IPS-NIHi7 (cell line): ENCODE measurements at regions not wholly inside any gene's neighbourhood (a gene's known extent, or its start where the extent isn't known, plus 50 kb on each side); places are given as distances from the start of the nearest gene placed in this dataset.
"Not testable (repeated sequence)": the region's sequence is repeated elsewhere in the genome, so short reads cannot be mapped to it uniquely, and the experiment has no call there.

Source experiments
- DNase-seq: peaks from one replicate; pipeline ENCODE4 v3.0.0; 2012; ENCODE audit warnings: mixed read lengths; ENCODE audit errors: extremely low spot score

DNA sequence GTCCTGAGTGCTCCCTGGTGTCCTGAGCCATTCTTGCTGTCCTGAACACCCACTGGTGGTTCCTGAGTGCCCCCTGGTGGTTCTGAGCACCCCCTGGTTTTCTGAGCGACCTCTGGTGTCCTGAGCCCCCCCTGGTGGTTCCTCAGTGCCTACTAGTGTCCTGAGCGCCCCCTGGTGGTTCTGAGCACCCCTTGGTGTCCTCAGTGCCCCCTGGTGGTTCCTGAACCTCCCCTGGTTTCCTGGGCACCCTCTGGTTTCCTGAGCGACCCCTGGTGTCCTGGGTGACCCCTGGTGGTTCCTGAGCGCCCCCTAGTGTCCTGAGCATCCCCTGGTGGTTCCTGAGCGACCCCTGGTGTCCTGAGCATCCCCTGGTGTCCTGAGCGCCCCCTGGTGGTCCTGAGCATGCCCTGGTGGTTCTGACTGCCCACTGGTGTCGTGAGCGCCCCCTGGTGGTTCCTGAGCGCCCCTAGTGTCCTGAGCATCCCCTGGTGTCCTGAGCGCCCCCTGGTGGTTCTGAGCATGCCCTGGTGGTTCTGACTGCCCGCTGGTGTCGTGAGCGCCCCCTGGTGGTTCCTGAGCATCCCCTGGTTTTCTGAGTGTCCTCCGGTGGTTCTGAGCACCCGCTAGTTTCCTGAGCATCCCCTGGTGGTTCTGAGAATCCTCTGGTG is 473.1 kb downstream of the TMEM121 start:
- DNase-seq, result no peak

GRCh38 chr14:106000029-106000511 is 473.7 kb downstream of the TMEM121 start:
- not testable (repeated sequence) for DNase-seq

DNA sequence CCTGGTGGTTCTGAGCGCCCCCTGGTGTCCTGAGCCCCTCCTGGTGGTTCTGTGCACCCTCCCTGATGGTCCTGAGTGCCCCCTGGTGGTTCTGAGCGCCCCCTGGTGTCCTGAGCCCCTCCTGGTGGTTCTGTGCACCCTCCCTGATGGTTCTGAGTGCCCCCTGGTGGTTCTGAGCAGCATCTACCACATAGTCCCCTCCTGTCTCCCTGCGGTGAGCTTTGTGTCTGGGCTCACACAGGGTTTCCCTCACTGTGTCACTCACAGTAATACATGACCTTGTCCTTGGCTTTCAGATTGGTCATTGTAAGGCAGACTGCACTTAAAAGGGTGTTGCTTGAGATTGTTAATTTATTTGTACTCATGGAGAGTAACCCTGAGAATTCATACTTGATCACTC is 474.9 kb downstream of the TMEM121 start:
- not testable (repeated sequence) for DNase-seq

- DNase-seq, result no peak
Observed at GRCh38 chr14:106003351-106003750, 477.0 kb downstream of the TMEM121 start.

- DNase-seq, result not testable (repeated sequence)
Observed at GRCh38 chr14:106004937-106005795, 478.8 kb downstream of the TMEM121 start.

GRCh38 chr14:106006043-106006442 is 479.7 kb downstream of the TMEM121 start:
- DNase-seq, result not testable (repeated sequence)

- DNase-seq, result not testable (repeated sequence)
Observed at GRCh38 chr14:106006716-106007115, 480.3 kb downstream of the TMEM121 start.

DNA sequence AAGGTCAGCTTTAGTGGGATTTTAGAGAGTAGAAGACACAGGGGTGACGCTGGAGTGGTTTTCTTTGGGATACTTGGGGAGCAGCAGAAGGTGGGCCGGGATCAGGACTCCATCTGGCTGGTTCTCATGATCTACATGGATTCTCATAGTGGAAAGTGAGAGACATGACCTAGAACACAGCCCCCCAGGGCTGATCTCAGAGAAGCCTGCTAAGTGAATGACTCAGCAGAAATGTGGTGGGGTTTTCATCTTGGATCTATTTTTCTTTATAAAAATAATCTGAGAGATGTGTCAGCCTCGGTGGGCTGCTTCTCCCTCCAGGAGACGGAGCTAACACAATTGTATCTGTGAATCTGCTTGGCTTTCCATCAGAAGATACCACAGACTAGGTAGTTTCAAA is 484.4 kb downstream of the TMEM121 start:
- DNase-seq, result no peak

DNA sequence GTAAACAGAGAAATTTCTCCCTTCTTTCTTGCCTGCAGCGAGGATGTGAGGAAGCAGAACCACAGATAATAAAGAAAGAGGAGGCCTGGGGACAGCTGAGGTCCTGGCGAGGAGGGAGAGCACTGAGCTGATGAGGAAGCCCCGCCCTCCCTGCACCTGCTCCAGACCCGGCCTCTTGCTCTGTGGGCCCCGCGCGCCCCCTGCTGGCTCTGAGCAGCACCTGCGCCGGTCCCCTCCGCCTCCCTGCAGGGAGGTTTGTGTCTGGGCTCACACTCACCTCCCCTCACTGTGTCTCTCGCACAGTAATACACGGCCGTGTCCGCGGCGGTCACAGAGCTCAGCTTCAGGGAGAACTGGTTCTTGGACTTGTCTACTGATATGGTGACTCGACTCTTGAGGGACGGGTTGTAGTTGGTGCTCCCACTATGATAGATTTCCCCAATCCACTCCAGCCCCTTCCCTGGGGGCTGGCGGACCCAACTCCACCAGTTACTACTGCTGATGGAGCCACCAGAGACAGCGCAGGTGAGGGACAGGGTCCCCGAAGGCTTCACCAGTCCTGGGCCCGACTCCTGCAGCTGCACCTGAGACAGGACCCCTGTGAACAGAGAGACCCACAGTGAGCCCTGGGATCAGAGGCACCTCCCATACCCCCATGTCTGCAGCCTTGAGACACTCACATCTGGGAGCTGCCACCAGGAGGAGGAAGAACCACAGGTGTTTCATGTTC is 485.4 kb downstream of the TMEM121 start:
- not testable (repeated sequence) for DNase-seq

DNA sequence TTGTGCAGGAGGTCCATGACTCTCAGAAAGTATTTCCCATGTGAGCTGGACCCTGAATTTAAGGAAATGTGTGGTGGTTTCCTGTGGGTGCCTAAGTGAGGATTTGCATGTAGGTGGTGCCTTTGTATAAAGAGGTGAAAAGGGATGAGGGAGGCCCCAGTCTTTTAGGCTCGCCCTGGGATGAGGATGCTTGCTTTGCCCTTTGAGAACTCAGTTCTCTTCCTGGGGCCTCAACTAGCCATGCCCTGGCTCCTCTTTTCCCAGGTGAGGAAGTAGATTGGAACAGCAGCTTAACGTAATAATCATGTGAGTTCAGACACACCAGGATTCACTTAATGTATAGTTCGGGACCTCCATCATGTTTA is 486.0 kb downstream of the TMEM121 start:
- not testable (repeated sequence) for DNase-seq

DNA sequence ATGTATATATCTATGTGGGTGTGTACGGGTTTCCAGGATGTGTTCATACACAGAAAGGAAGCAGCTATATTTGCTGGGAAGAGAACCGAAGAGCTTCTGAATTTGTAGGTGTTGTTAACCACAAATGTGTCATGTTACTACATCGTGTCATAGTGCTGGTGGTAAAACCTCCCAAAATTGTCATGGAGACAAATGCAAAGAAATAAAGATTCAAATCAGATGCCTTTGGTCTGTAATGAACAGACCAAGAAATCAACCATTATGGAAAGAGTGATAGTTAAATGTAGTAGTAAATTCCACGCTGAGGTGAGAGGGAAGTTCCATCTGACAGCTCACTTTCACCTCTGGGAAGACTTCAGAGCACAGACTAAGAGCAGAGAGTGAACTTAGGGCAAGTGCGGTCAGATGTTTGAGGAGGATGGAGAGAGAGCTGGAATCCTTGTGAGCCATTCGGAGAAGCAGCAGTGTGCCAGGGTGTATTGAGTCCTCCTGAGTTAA is 487.5 kb downstream of the TMEM121 start:
- no peak for DNase-seq

DNA sequence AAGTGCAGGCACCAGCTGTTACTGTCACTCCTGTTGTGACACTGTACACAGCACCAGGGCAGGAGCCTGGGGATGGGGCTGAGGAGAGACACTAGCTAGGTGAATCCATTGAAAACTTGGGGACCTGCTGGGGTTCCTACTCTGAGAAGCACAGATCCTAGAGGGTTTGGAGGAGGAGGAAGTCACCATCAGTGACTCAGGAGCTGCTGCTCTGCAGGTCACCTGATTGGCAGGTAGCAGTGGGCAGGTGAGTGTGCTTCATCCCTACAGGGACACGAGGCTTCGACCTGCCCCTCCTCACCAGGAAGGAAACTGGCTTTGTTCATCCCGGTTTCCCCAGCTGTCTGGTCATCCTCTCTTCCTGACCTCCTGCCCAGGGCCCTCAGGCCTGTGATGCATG is 491.6 kb downstream of the TMEM121 start:
- not testable (repeated sequence) for DNase-seq

DNA sequence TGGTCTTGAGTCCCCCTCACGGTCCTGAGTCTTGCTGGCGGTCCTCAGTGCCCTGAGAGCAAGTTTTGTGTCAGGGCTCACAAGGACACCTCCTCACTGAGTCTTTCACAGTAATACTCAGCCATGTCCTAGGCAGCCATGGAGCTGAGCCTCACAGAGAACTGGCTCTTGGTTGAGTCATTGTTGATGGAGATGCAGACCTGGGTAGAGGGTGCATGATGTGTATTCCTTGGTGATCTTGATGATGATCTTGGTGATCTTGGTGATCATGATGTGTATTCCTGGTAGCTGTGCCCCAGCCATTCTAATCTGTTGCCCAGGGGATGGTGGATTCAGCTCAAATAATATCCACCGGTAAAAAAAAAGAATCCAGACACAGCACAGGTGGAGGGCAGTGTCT is 495.4 kb downstream of the TMEM121 start:
- DNase-seq, result no peak

DNA sequence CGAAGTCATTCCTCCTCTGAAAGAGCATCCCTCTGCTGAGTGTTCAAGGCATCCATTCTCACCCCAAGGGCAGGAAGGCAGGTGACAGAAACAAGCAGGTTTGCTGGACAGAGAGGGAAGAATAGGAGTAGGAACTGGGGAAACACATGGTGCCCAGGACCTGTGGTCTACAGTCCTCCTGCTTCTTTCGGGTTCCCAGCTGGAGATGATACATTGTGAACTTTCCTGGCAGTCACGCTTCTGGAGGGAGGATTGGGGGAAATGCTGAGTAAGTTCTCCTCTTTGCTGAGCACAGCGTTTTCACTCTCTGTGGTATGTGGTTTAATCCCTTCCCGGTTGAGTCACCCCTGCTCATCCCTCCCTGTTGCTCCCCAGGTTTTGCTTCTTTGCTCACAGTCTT is 496.3 kb downstream of the TMEM121 start:
- DNase-seq, result not testable (repeated sequence)

DNA sequence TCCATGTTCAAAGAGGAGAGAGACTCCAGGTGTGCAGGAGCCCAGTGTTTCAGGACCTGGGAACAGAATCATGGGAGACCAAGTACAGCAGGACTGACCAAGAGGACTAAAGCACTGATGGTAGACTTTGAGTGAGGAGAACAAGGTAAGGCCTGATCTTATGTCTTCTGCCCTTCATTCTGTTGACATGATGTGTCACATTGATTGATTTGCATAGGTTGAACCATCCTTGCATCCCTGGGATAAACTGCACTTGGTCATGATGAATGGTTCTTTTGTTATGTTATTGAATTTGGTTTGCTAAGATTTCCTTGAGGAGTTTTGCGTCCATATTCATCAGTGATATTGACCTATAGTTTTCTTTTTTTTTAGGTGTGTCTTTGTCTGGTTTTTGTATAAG is 497.0 kb downstream of the TMEM121 start:
- DNase-seq, result no peak

DNA sequence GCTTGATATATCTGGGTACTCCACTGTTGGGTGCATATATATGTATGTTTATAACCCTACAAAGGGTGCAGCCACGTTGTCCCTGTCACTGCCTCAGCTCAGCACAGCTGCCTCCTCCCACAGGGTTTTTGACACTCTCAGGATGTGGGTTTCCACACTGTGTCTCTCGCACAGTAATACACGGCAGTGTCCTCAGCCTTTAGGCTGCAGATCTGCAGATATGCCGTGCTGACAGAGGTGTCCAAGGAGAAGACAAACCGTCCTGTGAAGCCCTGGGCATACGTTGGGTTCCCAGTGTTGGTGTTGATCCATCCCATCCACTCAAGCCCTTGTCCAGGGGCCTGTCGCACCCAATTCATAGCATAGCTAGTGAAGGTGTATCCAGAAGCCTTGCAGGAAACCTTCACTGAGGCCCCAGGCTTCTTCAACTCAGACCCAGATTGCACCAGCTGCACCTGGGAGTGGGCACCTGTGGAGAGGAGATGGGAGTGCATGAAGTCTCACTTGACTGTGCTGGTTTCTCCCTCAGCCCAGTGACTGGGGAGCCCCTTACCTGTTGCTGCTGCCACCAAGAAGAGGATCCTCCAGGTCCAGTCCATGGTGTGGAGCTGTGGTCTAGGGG is 498.7 kb downstream of the TMEM121 start:
- DNase-seq, result no peak

DNA sequence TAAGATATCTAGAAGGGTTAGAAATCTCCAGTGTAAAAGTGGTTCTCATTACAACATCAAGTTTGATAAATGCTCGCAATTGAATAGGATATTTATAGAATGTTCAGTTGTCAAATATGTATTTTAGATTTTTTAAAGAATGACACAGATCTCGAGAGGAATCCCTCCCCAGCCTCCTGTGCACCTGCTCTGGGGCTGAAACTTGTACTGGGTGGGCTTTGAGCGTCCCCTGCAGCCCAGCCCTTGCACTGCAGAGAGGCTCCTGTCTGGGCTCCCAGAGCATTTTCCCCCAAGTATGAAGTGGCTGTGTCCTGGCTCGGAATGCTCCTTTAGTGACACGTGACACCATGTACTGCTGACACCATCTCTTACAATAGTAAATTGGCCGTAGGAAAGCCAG is 499.6 kb downstream of the TMEM121 start:
- no peak for DNase-seq

DNA sequence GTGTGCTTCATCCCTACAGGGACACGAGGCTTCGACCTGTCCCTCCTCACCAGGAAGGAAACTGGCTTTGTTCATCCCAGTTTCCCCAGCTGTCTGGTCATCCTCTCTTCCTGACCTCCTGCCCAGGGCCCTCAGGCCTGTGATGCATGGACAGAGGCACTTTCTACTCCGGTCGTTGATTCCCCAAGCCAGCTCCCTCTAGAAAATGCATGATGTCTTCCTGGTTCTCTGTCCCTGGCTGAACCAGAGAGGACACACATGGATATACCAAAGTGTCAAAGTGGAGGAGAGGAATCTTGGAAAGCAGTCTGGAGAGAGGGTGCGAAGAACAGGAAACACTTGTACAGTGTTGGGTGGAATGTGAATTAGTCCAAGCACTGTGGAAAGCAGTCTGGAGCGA is 501.4 kb downstream of the TMEM121 start:
- not testable (repeated sequence) for DNase-seq

GRCh38 chr14:106029959-106030358 is 503.6 kb downstream of the TMEM121 start:
- no peak for DNase-seq

DNA sequence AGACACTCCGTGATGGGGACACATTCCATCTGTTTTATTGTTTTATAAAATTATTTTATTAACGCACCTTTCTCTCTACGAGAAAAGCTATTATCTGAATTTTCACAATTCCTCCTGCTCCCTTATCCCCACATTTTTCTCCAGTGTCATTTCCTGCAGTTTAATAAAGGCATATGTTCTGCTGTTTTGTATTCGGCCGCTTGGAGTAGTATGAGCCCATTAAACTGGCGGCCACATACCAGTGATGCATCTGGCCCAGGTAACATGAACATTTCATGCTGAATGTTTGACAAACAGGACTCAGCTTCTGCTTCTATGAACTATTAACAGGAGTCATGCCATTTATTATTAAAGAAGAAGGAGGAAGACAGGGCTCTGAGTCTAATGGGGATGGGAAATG is 511.0 kb downstream of the TMEM121 start:
- DNase-seq, result no peak

GRCh38 chr14:106038263-106038662 is 511.9 kb downstream of the TMEM121 start:
- DNase-seq, result no peak

DNA sequence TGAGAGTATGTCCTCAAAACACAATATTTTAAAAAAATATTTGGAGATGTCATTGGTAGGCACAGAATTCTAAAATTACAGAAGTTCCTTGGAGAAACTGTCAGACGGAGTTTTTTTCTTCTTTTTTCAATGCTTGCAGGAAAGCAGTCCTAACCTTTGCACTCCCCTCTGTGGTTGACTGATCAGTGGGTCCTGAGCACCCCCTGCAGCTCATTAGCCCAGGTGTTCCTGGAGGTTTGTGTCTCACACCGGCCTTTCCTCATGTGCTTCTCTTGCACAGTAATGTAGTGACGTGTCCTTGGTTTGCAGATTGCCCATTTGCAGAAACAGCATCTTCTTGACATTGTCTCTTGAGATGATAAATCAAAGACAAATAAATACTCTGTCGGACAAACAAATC is 513.0 kb downstream of the TMEM121 start:
- DNase-seq, result no peak
